Vagina (tissue), 2 donors: ENCODE measurements at regions not wholly inside any gene's neighbourhood (a gene's known extent, or its start where the extent isn't known, plus 50 kb on each side); places are given as distances from the start of the nearest gene placed in this dataset.

Experiments used
- CTCF ChIP-seq, 3 experiments: fragments of 450-650 bp in 2 of 3; fragments of 200-600 bp in 1 of 3; sonication (generic) in 1 of 3; IDR thresholded peaks; one replicate each; pipeline ENCODE4 v1.5.1; 2017 to 2019; ENCODE audit warnings: antibody characterized with exemption in 3 of 3, mild to moderate bottlenecking in 2 of 3, moderate library complexity in 2 of 3
- POLR2A ChIP-seq, 2 donors: fragments of 450-650 bp; IDR thresholded peaks; one replicate each; pipeline ENCODE4 v1.6.1; 2017; ENCODE audit warnings: antibody characterized with exemption in 2 of 2, mild to moderate bottlenecking in 2 of 2, moderate library complexity in 2 of 2

- TF ChIP-seq CTCF (IDR thresholded peaks at IDR 0.05) (no peak), POLR2A (IDR thresholded peaks at IDR 0.05) (no peak)
Observed at GRCh38 chr2:138365581-138365980, 136.0 kb upstream of the SPOPL start.
